ACC112 (cell line): ENCODE measurements at regions not wholly inside any gene's neighbourhood (a gene's known extent, or its start where the extent isn't known, plus 50 kb on each side); places are given as distances from the start of the nearest gene placed in this dataset.
"Not testable (repeated sequence)": the region's sequence is repeated elsewhere in the genome, so short reads cannot be mapped to it uniquely, and the experiment has no call there.

Experiments
- H2AFZ ChIP-seq: fragments of 200-600 bp; sonication (generic); one replicate; pipeline ENCODE4 v1.6.0; 2017; ENCODE audit warnings: antibody characterized with exemption, low read length; ENCODE audit not compliant: unreplicated experiment
- H3K27ac ChIP-seq: fragments of 200-600 bp; sonication (generic); 2 replicates; pipeline ENCODE4 v1.5.1; 2014; ENCODE audit warnings: low read depth, mild to moderate bottlenecking, antibody characterized with exemption, low read length, moderate library complexity
- H3K27me3 ChIP-seq: fragments of 200-600 bp; sonication (generic); 2 replicates; pipeline ENCODE4 v1.6.1; 2014; ENCODE audit warnings: mild to moderate bottlenecking, antibody characterized with exemption, low read length, moderate library complexity, mixed read lengths; ENCODE audit not compliant: insufficient read depth
- H3K36me3 ChIP-seq: fragments of 200-600 bp; sonication (generic); 2 replicates; pipeline ENCODE4 v1.6.1; 2016; ENCODE audit warnings: mild to moderate bottlenecking, antibody characterized with exemption, low read length, moderate library complexity, mixed read lengths; ENCODE audit not compliant: insufficient read depth
- H3K4me1 ChIP-seq: fragments of 200-600 bp; sonication (generic); one replicate; pipeline ENCODE4 v1.6.1; 2016; ENCODE audit warnings: low read length, mixed read lengths; ENCODE audit not compliant: insufficient read depth, unreplicated experiment, control insufficient read depth
- H3K4me3 ChIP-seq: fragments of 200-600 bp; sonication (generic); 2 replicates; pipeline ENCODE4 v1.5.1; 2014; ENCODE audit warnings: mild to moderate bottlenecking, low read depth, low read length
- H3K79me2 ChIP-seq: fragments of 200-600 bp; sonication (generic); one replicate; pipeline ENCODE4 v1.6.0; 2016; ENCODE audit warnings: low read length; ENCODE audit not compliant: control insufficient read depth, unreplicated experiment, insufficient read depth

DNA sequence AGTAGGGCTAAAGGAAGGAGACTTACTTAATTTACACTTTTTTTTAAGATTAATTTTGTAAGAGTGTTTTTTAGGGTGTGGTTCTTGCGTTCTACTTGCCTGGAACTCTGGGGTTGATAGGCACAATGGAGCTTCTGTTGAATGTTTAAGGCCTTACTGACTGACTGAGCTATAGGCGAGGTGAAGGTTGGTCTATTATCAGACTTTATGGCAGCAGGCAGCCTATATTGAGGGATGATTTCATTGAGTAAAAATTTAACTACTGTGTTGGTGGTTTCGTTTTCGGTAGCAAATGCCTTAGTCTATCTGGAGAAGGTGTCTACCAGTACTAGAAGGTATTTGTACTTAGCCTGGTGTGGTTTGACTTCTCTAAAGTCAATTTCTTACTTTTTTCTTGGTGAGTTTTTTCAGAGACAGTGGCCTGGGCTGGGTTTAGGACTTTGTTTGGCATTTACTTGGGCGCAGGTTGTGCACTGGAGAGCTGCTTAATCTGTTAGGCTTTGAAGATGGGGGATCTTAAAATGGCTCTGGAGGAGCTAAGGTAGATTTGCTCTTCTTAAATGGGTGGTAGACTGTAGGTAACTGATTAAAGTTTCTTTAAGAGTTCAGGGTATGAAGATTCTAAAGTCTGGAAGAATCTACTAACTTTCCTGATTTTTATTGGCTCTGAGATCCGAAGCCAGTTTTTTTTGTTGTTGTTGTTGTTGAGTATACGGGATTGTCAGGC, 164.5 kb upstream of the CCZ1B start:
- H3K27ac ChIP-seq: not testable (repeated sequence)

DNA sequence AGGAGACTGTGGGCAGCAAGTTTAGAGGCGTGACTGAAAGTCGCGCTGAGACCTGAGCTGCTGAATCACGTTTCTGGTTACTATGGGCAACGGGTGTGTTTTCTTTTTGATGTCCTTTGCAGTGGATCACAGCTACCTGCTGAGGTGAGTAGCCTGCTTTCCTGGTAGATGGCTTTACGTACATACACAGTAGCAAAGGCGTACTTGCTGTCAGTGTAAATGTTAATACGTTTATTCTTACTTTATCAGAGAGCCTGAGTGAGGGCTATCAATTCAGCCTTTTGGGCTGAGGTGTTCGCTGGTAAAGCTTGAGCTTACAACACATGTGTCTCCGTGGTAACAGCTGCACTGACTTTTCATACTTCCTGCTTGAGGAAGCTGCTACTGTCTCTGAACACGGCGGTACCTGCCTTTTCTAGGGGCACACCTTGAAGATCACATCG, 165.1 kb upstream of the CCZ1B start:
- not testable (repeated sequence) for H3K27me3 ChIP-seq, H2AFZ ChIP-seq, H3K79me2 ChIP-seq, H3K4me3 ChIP-seq, H3K4me1 ChIP-seq, H3K36me3 ChIP-seq, H3K27ac ChIP-seq

More for the DNA sequence above, 164.5 kb upstream of the CCZ1B start:
- not testable (repeated sequence) for H3K4me1 ChIP-seq, H2AFZ ChIP-seq, H3K4me3 ChIP-seq, H3K27me3 ChIP-seq, H3K36me3 ChIP-seq, H3K79me2 ChIP-seq

DNA sequence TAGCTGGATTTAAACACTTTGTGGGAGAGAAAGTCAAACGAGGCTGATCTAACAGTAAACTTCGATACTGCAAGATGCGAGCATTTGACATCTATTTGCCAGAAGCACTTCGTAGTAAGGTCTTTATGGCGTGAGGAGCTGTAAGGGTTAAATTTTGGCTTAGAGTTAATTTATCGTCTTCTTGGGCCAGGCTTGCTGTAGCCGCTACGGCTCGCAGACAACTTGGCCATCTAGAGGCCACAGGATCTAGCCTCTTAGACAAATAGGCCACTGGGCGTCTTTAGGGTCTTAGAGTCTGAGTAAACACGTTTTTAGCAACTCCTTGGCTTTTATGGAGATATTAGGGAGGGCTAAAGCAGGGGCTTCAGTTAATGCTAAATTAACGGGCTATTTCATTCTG, 165.6 kb upstream of the CCZ1B start:
- H3K27ac ChIP-seq, H3K79me2 ChIP-seq, H3K4me3 ChIP-seq, H2AFZ ChIP-seq, H3K36me3 ChIP-seq, H3K27me3 ChIP-seq, H3K4me1 ChIP-seq: not testable (repeated sequence)

DNA sequence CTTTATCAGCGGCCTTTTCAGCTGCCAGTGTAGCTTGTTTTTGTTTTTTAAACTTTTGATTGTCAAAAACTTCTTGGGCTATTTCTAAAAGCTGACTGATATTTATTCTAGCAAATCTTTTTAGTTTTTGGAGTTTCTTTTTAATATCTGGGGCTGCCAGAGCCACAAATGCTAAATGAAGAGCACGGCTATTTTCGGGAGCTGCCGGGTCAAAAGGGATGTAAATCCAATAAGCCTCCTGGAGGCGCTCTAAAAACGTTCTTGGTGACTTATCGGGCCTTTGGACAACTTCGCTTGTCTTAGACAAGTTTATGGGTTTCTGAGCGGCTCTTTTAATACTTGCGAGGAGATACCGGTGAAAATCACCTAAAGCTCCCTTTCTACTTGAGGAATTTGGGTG, 166.1 kb upstream of the CCZ1B start:
- not testable (repeated sequence) for H3K27ac ChIP-seq, H3K4me1 ChIP-seq, H3K4me3 ChIP-seq, H3K36me3 ChIP-seq, H3K27me3 ChIP-seq, H2AFZ ChIP-seq, H3K79me2 ChIP-seq

DNA sequence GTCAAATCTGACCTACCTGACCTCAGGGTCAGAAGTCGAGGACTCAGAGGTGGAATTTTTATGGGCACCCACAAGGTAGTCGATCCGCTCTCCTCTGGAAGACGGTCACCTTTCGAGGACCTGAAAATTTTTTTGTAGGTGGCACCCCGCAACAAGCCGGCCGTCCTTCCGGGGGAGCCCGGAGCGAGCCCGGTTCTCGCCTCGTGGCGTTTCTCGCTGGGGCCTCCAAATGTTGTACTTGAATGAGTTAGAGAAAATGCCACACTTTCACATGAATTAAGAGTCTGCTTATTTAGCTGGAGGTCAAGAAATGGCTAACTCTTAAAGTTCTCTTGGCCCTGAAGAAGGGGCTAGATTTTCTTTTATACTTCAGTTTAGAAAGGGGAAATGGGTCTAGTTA, 169.0 kb upstream of the CCZ1B start:
- not testable (repeated sequence) for H3K4me1 ChIP-seq, H3K4me3 ChIP-seq, H2AFZ ChIP-seq, H3K27me3 ChIP-seq, H3K79me2 ChIP-seq, H3K27ac ChIP-seq, H3K36me3 ChIP-seq

DNA sequence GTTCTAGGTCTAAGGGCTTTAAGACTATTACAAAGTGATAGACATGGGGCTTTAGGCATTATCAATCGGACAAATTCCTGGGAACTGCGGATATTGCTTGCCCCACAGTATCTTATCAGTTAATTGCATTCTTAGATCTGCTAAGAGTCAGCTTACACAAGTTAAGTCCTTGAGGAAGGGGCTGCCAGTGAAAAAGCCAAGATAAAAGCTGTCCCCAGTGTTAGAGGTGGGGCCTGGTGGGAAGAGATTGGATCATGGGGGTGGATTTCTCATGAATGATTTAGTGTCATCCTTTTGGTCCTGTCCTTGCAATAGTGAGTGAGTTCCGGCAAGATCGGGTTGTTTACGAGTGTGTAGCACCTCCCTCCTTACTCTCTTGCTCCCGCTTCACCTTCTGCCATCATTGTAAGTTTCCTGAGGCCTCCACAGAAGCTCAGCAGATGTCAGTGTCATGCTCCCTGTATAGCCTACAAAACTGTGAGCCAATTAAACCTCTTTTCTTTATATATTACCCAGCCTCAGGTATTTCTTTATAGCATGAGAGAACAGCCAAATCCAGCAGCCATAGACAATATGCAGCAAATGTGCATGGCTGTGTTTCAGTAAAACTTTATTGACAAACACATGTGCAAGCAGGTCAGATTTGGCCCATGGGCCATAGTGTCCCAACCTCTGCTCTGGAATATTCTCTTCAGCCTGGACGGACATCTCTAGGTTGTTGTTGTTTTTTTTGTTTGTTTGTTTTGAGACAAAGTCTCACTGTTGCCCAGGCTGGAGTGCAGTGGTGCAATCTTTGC, 169.6 kb upstream of the CCZ1B start:
- H3K4me1 ChIP-seq, H3K79me2 ChIP-seq, H3K27me3 ChIP-seq, H3K27ac ChIP-seq, H3K36me3 ChIP-seq, H2AFZ ChIP-seq, H3K4me3 ChIP-seq: not testable (repeated sequence)

DNA sequence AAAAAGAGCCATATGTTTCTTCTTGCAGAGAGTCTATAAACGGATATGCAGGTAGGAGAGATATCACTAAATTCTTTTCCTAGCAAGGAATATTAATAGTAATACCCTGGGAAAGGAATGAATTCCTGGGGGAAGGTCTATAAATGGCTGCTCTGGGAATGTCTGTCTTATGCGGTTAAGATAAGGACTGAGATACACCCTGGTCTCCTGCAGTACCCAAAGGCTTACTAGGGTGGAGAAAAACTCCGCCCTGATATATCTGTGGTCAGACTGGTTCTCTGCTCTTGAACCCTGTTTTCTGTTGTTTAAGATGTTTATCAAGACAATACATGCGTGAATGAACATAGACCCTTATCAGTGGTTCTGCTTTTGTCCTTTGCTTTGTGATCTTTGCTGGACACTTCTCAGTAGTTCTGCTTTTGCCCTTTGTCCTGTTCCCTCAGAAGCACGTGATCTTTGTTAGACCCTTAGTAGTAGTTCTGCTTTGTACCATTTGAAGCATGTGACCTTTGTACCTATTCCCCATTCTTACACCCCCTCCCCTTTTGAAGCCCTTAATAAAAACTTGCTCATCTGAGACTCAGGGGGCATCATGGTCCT, 173.1 kb upstream of the CCZ1B start:
- H3K36me3 ChIP-seq, H3K4me1 ChIP-seq, H3K27ac ChIP-seq, H3K4me3 ChIP-seq, H3K79me2 ChIP-seq, H2AFZ ChIP-seq: not testable (repeated sequence)
- peaks cover 18% of the 10 kb centered on the region for H3K27me3 ChIP-seq

DNA sequence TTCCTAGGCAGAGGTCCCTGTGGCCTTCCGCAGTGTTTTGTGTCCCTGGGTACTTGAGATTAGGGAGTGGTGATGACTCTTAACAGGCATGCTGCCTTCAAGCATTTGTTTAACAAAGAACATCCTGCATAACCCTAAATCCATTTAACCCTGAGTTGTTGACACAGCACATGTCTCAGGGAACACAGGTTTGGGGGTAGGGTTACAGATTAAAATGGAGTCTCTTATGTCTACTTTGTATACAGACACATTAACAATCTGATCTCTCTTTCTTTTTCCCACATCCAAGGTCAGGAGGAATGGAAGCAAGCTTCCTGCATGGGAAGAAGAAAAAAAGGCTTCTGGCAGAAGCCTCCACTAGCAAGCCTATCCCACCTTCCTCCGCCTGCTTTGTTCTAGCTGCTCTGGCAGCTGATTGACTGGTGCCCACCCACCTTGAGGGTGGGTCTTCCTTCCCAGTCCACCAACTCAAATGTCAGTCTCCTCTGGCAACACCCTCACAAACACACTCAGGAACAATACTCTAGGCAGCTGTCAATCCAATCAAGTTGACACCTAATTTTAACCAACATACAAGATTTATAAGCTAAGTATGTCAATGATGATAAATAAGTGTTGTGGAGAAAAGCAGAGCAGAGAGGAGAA, 176.5 kb upstream of the CCZ1B start:
- H3K27ac ChIP-seq: no peak overlapping the region
- no peak overlapping the region for H2AFZ ChIP-seq
- no peak overlapping the region for H3K4me3 ChIP-seq
- peaks cover 19% of the 10 kb centered on the region for H3K27me3 ChIP-seq
- H3K4me1 ChIP-seq: no peaks in the 10 kb centered on the region
- H3K79me2 ChIP-seq: no peaks in the 10 kb centered on the region
- no peaks in the 10 kb centered on the region for H3K36me3 ChIP-seq

DNA sequence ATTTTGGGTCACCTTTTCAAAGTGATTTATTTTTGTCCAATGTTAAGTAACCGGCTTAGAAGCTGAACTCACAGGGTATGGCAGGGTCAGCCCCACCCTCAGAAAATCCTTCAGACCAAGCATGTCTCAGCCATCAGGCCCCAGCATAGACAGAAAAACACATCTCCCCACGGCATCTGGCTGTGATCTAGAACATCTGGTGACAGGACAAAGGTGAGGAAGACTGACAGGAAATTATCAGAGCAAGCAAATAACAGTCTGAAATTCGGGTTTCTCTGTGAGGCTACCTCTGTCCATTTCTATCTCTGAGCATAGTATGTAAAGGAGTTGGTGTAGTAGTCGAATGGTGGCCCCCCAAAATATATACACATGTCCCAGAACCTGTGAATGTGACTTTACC, 177.0 kb upstream of the C1GALT1 start:
- H3K27ac ChIP-seq: no peak overlapping the region

DNA sequence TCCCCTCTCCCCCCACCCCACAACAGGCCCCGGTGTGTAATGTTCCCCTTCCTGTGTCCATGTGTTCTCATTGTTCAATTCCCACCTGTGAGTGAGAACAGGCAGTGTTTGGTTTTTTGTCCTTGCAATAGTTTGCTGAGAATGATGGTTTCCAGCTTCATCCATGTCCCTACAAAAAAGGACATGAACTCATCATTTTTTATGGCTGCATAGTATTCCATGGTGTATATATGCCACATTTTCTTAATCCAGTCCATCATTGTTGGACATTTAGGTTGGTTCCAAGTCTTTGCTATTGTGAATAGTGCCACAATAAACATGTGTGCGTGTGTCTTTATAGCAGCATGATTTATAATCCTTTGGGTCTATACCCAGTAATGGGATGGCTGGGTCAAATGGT, 176.4 kb upstream of the C1GALT1 start:
- not testable (repeated sequence) for H3K79me2 ChIP-seq, H2AFZ ChIP-seq, H3K36me3 ChIP-seq, H3K4me3 ChIP-seq, H3K27ac ChIP-seq, H3K4me1 ChIP-seq
- H3K27me3 ChIP-seq: peaks cover 19% of the 10 kb centered on the region

More for the DNA sequence above, 177.0 kb upstream of the C1GALT1 start:
- Histone ChIP-seq H3K4me3 (no peak overlapping the region), H2AFZ (no peak overlapping the region), H3K79me2 (no peaks in the 10 kb centered on the region), H3K27me3 (peaks cover 19% of the 10 kb centered on the region), H3K4me1 (no peaks in the 10 kb centered on the region), H3K36me3 (no peaks in the 10 kb centered on the region)
